Activated T-cell treated with anti-CD3 and anti-CD28 coated beads, Interleukin-2, amount 50 U/mL, for 72 hours (primary cell): ENCODE measurements at regions not wholly inside any gene's neighbourhood (a gene's known extent, or its start where the extent isn't known, plus 50 kb on each side); places are given as distances from the start of the nearest gene placed in this dataset.

Experiments
- ATAC-seq, 2 donors: fragments of 150-1000 bp; cut with Tn5 transposase; replicated peaks in 1 of 2; 2 replicates each; pipeline ENCODE4 v1.10.0; 2021; ENCODE audit warnings: moderate library complexity in 2 of 2, mild to moderate bottlenecking in 1 of 2
- DNase-seq, 2 donors: peaks; one replicate each; pipeline ENCODE4 v3.0.0; 2021 to 2022; ENCODE audit warnings: mixed read lengths in 1 of 2
- H3K27ac Mint-ChIP-seq: one replicate; pipeline ENCODE4 v1.8.0; 2022; ENCODE audit warnings: mild to moderate bottlenecking, moderate library complexity, mixed read lengths
- H3K27me3 Mint-ChIP-seq: one replicate; pipeline ENCODE4 v1.8.0; 2022; ENCODE audit warnings: low read depth, mixed read lengths
- H3K36me3 Mint-ChIP-seq, 2 donors: one replicate each; pipeline ENCODE4 v1.8.0; 2022; ENCODE audit warnings: mixed read lengths in 2 of 2, mild to moderate bottlenecking in 1 of 2; ENCODE audit not compliant: insufficient read depth in 2 of 2
- H3K4me1 Mint-ChIP-seq: one replicate; pipeline ENCODE4 v1.8.0; 2022; ENCODE audit warnings: low read depth, mixed read lengths
- H3K4me3 Mint-ChIP-seq, 2 donors: one replicate each; pipeline ENCODE4 v1.8.0; 2022; ENCODE audit warnings: mild to moderate bottlenecking in 2 of 2, mixed read lengths in 2 of 2, moderate library complexity in 2 of 2
- H3K9me3 Mint-ChIP-seq, 2 donors: one replicate each; pipeline ENCODE4 v1.8.0; 2022; ENCODE audit warnings: mixed read lengths in 2 of 2

DNA sequence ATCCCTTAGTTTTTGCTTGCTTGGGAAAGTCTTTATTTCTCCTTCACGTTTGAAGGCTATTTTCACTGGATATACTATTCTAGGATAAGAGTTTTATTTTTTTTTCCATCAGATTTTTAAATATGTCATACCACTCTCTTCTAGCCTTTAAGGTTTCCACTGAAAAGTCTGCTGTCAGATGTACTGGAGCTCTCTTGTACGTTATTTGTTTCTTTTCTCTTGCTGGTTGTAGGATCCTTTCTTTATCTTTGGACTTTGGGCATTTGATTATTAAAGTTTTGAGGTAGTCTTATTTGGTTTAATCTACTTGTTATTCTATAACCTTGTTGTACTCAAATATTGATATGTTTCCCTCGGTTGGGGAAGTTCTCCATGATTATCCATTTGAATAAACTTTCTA, 848.4 kb upstream of the COX7C start:
- H3K4me1 Mint-ChIP-seq = no peaks in the 10 kb centered on the region
- ATAC-seq = no peak
- H3K9me3 Mint-ChIP-seq = peaks cover 12 to 15% of the 10 kb centered on the region in 2 donors

DNA sequence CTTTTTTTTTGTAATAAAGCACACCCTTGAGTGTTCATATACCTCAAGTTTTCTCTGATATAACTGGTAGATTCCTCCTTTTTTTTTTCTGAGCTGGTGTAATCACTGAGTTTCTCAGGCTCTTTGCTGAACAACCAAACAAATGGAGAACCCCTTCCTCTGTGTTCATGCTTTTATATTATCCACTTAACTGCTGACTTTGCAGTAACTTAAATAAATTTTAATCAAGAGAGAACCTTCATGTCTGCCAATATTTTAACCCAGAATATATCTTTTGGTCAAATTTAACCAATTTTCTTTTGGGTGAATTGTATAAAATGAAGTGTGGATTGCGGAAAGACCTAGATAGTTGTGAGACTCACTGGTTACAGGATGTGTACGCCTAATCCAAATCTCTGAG, 833.0 kb upstream of the COX7C start:
- no peaks in the 10 kb centered on the region for H3K27me3 Mint-ChIP-seq
- no peaks in the 10 kb centered on the region for H3K4me1 Mint-ChIP-seq
- H3K4me3 Mint-ChIP-seq = no peak overlapping the region
- no peak for ATAC-seq
- no peaks in the 10 kb centered on the region for H3K36me3 Mint-ChIP-seq
- no peak for DNase-seq
- H3K9me3 Mint-ChIP-seq = peaks cover 3 to 4% of the 10 kb centered on the region in 2 donors
- no peak overlapping the region for H3K27ac Mint-ChIP-seq

More for the DNA sequence above, 848.4 kb upstream of the COX7C start:
- H3K36me3 Mint-ChIP-seq = peaks cover 2 to 5% of the 10 kb centered on the region in 2 donors
- H3K27ac Mint-ChIP-seq = no peak overlapping the region
- no peak overlapping the region for H3K4me3 Mint-ChIP-seq
- DNase-seq = no peak
- no peaks in the 10 kb centered on the region for H3K27me3 Mint-ChIP-seq

DNA sequence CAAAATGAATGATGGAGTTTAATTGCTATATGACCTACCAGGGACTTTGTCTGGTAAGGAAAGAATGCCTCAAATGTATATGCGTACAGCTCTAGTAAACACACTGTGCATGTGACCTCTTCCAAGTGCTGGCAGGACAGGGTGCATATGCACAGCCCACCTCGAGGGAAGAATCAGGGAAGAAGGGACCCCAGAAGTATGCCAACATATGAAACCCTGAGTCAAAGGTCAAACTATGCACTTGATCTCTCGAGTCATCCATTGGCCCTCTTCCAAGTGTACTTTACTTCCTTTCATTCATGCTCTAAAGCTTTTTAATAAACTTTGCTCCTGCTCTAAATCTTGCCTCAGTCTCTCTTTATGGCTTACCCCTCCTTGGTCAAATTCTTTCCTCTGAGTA, 804.6 kb upstream of the COX7C start:
- H3K27me3 Mint-ChIP-seq = no peaks in the 10 kb centered on the region
- no peak overlapping the region for H3K4me3 Mint-ChIP-seq
- H3K9me3 Mint-ChIP-seq = no peaks in the 10 kb centered on the region
- DNase-seq (no peak), ATAC-seq (no peak)
- H3K27ac Mint-ChIP-seq = no peak overlapping the region
- H3K4me1 Mint-ChIP-seq = no peaks in the 10 kb centered on the region
- H3K36me3 Mint-ChIP-seq = no peaks in the 10 kb centered on the region

GRCh38 chr5:85814596-85814995, 803.1 kb upstream of the COX7C start:
- H3K4me1 Mint-ChIP-seq = no peaks in the 10 kb centered on the region
- DNase-seq = no peak

GRCh38 chr5:85823462-85824426, 794.0 kb upstream of the COX7C start:
- DNase-seq = no peak
- H3K36me3 Mint-ChIP-seq = no peaks in the 10 kb centered on the region
- no peaks in the 10 kb centered on the region for H3K4me1 Mint-ChIP-seq
- no peak overlapping the region for H3K4me3 Mint-ChIP-seq
- H3K9me3 Mint-ChIP-seq = peaks cover 0 to 1% of the 10 kb centered on the region in 2 donors
- no peaks in the 10 kb centered on the region for H3K27me3 Mint-ChIP-seq
- no peak overlapping the region for H3K27ac Mint-ChIP-seq
- no peak for ATAC-seq

More at GRCh38 chr5:85814596-85814995, 803.1 kb upstream of the COX7C start:
- H3K36me3 Mint-ChIP-seq = no peaks in the 10 kb centered on the region
- no peaks in the 10 kb centered on the region for H3K27me3 Mint-ChIP-seq
- H3K27ac Mint-ChIP-seq = no peak overlapping the region
- H3K4me3 Mint-ChIP-seq = no peak overlapping the region
- H3K9me3 Mint-ChIP-seq = no peaks in the 10 kb centered on the region
- ATAC-seq = no peak

DNA sequence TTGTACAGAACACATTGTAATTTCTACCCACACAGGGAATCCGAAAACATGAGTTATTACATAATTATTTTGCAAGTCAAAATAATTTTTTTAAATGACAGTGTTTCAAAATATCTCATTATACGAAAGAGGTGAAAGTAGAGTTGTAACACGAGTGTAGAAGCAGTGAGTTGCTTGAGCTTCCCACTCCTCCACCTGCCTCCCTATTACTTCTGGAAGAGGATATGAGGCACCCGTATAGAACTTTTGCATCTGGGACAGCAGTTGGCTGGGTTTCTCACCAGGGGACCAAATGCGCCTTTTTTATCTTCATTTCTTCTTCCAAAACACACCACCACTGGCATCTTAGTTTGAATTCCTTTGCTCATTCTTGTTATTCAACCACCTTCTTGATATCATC, 779.0 kb upstream of the COX7C start:
- Mint-ChIP-seq H3K27ac (no peak overlapping the region), H3K9me3 (peaks cover 3 to 5% of the 10 kb centered on the region in 2 donors), H3K4me3 (no peak overlapping the region), H3K36me3 (peaks cover 0 to 1% of the 10 kb centered on the region in 2 donors), H3K4me1 (no peaks in the 10 kb centered on the region), H3K27me3 (no peaks in the 10 kb centered on the region)
- DNase-seq (no peak), ATAC-seq (no peak)

DNA sequence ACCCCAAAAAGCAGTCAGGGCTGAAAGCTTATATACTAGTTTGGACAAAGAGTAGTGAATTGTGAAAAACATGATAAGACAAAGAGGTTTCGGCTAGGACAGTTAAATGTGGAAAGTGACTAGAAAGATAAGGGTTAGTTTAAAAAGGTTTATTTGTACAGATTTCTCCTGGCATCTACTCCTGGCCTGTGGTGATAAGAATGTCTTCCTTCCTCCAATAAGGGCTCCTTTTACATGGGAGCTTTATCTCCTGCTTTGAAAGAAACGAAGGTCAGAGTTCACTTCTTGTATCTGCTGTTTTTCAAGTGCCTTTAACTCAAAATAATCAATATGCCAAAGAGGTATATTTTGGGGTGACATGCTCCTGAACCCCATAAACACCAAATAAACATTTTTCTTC, 776.1 kb upstream of the COX7C start:
- H3K27me3 Mint-ChIP-seq = no peaks in the 10 kb centered on the region
- H3K36me3 Mint-ChIP-seq = no peaks in the 10 kb centered on the region
- H3K27ac Mint-ChIP-seq = no peak overlapping the region
- DNase-seq = no peak
- no peak overlapping the region for H3K4me3 Mint-ChIP-seq
- H3K4me1 Mint-ChIP-seq = no peaks in the 10 kb centered on the region
- no peak for ATAC-seq
- peaks cover 2 to 4% of the 10 kb centered on the region in 2 donors for H3K9me3 Mint-ChIP-seq

DNA sequence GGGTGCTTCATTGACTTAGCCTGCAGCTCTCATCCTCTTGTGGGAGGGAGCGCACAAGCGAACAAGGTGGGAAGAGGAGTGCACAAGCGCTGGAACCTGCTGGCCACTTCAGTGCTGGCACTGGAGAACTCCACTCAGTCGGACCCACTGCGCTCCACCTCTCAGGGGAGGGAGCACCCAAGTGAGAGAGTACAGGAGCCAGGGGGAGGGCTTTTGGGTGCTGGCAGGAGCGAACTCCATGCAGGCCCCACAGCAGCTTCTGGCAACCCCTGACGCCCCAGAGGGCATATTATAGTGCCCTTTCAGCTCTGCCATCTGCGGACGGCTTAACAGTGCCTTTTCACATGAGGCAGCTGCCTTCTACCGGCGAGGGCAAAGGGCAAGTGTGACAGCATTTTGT, 774.2 kb upstream of the COX7C start:
- Mint-ChIP-seq H3K36me3 (no peaks in the 10 kb centered on the region), H3K27ac (no peak overlapping the region), H3K9me3 (peaks cover 3 to 4% of the 10 kb centered on the region in 2 donors), H3K4me3 (no peak overlapping the region), H3K4me1 (no peaks in the 10 kb centered on the region), H3K27me3 (no peaks in the 10 kb centered on the region)
- DNase-seq (no peak), ATAC-seq (no peak)

DNA sequence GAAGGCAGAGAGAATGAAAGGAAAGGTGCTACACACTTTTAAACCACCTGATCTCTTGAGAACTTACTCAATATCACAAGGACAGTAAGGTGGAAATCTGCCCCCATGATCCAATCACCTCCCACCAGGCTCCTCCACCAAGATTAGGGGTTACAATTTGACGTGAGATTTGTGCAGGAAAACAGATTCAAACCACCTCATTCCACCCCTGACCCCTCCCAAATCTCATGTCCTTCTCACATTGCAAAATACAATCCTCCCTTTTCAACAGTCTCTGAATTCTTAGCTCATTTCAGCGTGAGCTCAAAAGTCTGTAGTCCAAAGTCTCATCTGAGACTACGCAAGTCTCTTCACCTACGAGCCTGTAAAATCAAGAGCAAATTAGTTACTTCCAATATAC, 768.3 kb upstream of the COX7C start:
- DNase-seq (no peak), ATAC-seq (no peak)
- Mint-ChIP-seq H3K27me3 (no peaks in the 10 kb centered on the region), H3K36me3 (no peaks in the 10 kb centered on the region), H3K27ac (no peak overlapping the region), H3K4me1 (no peaks in the 10 kb centered on the region), H3K9me3 (peaks cover 7 to 8% of the 10 kb centered on the region in 2 donors), H3K4me3 (no peak overlapping the region)

DNA sequence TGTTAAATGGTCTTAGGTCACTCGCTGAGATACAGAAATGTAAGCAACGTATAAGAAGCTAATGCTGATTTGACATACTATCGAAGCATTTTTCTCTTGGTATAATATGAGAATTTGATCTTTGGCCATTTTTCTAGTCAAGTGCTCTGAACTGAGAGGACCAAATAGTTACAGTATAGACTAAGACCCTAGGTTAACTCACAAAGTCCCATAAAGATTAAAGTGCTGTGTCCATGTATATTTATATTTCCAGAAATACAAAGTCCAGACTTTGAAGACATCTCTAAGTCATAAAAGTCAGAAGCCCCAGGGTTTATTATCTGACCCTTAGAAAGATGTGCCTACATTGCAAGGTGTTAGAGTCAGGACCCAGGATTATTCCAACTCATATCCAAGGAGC, 752.4 kb upstream of the COX7C start:
- Mint-ChIP-seq H3K4me3 (no peak overlapping the region), H3K4me1 (no peaks in the 10 kb centered on the region), H3K27ac (no peak overlapping the region), H3K27me3 (no peaks in the 10 kb centered on the region), H3K9me3 (peaks cover 5% of the 10 kb centered on the region in 2 donors), H3K36me3 (no peaks in the 10 kb centered on the region)
- DNase-seq (no peak), ATAC-seq (no peak)

DNA sequence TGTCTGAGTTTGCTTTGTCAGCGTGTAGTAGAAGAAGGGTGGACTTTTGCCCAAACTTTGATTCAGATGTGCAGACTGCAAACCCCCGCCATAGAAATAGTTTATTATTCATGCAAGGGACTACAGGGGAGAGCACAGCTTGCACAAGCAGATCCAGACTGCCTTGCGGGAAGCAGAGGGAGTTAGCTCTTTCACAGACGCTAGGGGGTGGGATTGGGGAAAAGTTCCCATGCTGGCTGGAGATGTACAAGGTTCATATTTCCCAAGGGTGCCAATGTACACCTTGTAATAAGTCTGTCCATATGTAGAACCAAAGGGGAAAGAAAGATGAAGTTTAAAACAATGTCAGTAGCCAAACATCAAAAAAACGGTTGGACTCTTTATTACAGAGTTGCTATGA, 749.7 kb upstream of the COX7C start:
- ATAC-seq (no peak), DNase-seq (no peak)
- Mint-ChIP-seq H3K36me3 (no peaks in the 10 kb centered on the region), H3K4me1 (no peaks in the 10 kb centered on the region), H3K4me3 (no peak overlapping the region), H3K27ac (no peak overlapping the region), H3K9me3 (peaks cover 5 to 6% of the 10 kb centered on the region in 2 donors), H3K27me3 (no peaks in the 10 kb centered on the region)

DNA sequence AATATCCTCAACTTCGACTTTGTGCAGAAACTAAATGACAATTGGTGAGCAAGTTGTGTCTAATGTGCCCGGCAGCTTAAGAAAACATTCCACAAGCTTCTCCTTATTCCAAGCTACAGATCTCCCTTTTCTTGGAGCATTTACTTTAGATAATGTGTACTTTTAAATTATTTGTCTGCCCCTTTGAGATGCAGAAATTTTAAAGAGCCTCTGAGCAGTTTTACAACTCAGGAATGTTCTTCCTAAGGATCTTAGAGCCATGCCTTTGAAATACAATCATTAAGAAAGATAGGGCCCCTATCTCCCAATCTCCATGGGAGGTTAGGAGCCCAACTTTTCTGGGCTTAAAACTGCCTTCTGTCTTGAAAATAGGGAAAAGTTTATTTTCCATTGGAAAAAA, 723.7 kb upstream of the COX7C start:
- Mint-ChIP-seq H3K27ac (no peak overlapping the region), H3K4me3 (no peak overlapping the region), H3K36me3 (no peaks in the 10 kb centered on the region), H3K9me3 (peaks cover 4 to 6% of the 10 kb centered on the region in 2 donors), H3K27me3 (no peaks in the 10 kb centered on the region), H3K4me1 (no peaks in the 10 kb centered on the region)
- ATAC-seq (no peak), DNase-seq (no peak)

DNA sequence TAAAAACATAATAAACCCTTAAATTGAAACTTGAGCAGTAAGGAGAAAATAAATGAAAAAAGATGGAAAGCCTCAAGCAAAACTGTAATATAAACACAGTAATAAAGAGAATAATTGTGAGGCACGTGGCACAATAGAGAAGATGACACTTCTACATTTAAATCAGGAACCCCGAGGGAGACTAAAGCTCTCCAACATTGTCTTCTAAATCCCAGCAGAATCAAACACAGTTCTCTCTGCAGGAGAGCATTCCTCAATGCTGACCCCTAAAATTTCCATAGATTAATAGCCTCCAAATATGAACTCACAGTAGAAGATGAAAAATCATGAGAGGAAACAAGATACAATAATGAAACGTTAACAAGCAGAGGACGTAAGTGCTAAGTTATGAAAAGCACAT, 721.2 kb upstream of the COX7C start:
- no peak for ATAC-seq
- Mint-ChIP-seq H3K27me3 (no peaks in the 10 kb centered on the region), H3K4me3 (no peak overlapping the region), H3K27ac (no peak overlapping the region), H3K4me1 (no peaks in the 10 kb centered on the region), H3K9me3 (peaks cover 4 to 5% of the 10 kb centered on the region in 2 donors), H3K36me3 (no peaks in the 10 kb centered on the region)
- DNase-seq = no peak

GRCh38 chr5:85906460-85906859, 711.3 kb upstream of the COX7C start:
- Mint-ChIP-seq H3K4me3 (no peak overlapping the region), H3K9me3 (peaks cover 0 to 3% of the 10 kb centered on the region in 2 donors), H3K4me1 (no peaks in the 10 kb centered on the region), H3K36me3 (no peaks in the 10 kb centered on the region), H3K27me3 (no peaks in the 10 kb centered on the region), H3K27ac (no peak overlapping the region)
- ATAC-seq (no peak), DNase-seq (no peak)
